Calu3 (cell line): ENCODE measurements at regions not wholly inside any gene's neighbourhood (a gene's known extent, or its start where the extent isn't known, plus 50 kb on each side); places are given as distances from the start of the nearest gene placed in this dataset.

ENCODE experiments used
- BruUV-seq: library from RNA; stranded (reverse); fragments of 400-500 nt; replicated peaks from 2 replicates; lab custom pipeline; 2021; lab: Mats Ljungman, UMichigan
- CTCF ChIA-PET: fragments of 300-600 bp; sonication (Branson Sonifier 250); formaldehyde crosslinking; loops from one replicate; lab custom pipeline; 2022; ENCODE audit warnings: antibody characterized with exemption; lab: Charles Lee
- DNase-seq: peaks from one replicate; pipeline ENCODE4 v3.0.0; 2022
- H3K27ac Mint-ChIP-seq: one replicate; pipeline ENCODE4 v1.8.0; 2022; ENCODE audit warnings: mixed read lengths; ENCODE audit not compliant: unreplicated experiment
- H3K27me3 Mint-ChIP-seq: one replicate; pipeline ENCODE4 v1.8.0; 2022; ENCODE audit warnings: mixed read lengths; ENCODE audit not compliant: unreplicated experiment
- H3K36me3 Mint-ChIP-seq: one replicate; pipeline ENCODE4 v1.8.0; 2022; ENCODE audit warnings: mild to moderate bottlenecking, moderate library complexity, mixed read lengths; ENCODE audit not compliant: insufficient read depth, unreplicated experiment
- H3K4me1 Mint-ChIP-seq: one replicate; pipeline ENCODE4 v1.8.0; 2022; ENCODE audit warnings: mild to moderate bottlenecking, low read depth, mixed read lengths; ENCODE audit not compliant: unreplicated experiment
- H3K4me3 Mint-ChIP-seq: one replicate; pipeline ENCODE4 v1.8.0; 2022; ENCODE audit warnings: mild to moderate bottlenecking, low read depth, moderate library complexity, mixed read lengths; ENCODE audit not compliant: unreplicated experiment
- H3K9me3 Mint-ChIP-seq: one replicate; pipeline ENCODE4 v1.8.0; 2022; ENCODE audit warnings: low read depth, mixed read lengths; ENCODE audit not compliant: unreplicated experiment
- CTCF ChIP-seq: fragments of 200-600 bp; IDR thresholded peaks from one replicate; pipeline ENCODE4 v1.8.0; 2022; ENCODE audit warnings: antibody characterized with exemption; ENCODE audit not compliant: unreplicated experiment
- intact Hi-C: fragments of 100-400 bp; cut with micrococcal nuclease; formaldehyde crosslinking; loops from one replicate; pipeline ENCODE4 v1.10.0; 2022; ENCODE audit not compliant: unreplicated experiment

- H3K27me3 Mint-ChIP-seq: no peaks in the 10 kb centered on the region
- no peaks in the 10 kb centered on the region for H3K36me3 Mint-ChIP-seq
- CTCF ChIA-PET: no interaction called here
- no peak for DNase-seq
- H3K4me3 Mint-ChIP-seq: no peak overlapping the region
- H3K9me3 Mint-ChIP-seq: peaks cover 2% of the 10 kb centered on the region
- no TSS peak for BruUV-seq
- intact Hi-C loops: no loop called here
- H3K27ac Mint-ChIP-seq: no peak overlapping the region
- H3K4me1 Mint-ChIP-seq: no peaks in the 10 kb centered on the region
- TF ChIP-seq CTCF: no peak
Measured at GRCh38 chr2:125108251-125108650, 1083.2 kb downstream of the CNTNAP5 start.

- Mint-ChIP-seq H3K27me3 (no peaks in the 10 kb centered on the region), H3K9me3 (peaks cover 9% of the 10 kb centered on the region), H3K36me3 (no peaks in the 10 kb centered on the region), H3K4me1 (no peaks in the 10 kb centered on the region), H3K27ac (no peak overlapping the region), H3K4me3 (no peak overlapping the region)
- intact Hi-C loops: no loop called here
- TF ChIP-seq CTCF: no peak
- no peak for DNase-seq
- CTCF ChIA-PET: no interaction called here
- no TSS peak for BruUV-seq
Measured at GRCh38 chr2:125125902-125126301, 1100.8 kb downstream of the CNTNAP5 start.

DNA sequence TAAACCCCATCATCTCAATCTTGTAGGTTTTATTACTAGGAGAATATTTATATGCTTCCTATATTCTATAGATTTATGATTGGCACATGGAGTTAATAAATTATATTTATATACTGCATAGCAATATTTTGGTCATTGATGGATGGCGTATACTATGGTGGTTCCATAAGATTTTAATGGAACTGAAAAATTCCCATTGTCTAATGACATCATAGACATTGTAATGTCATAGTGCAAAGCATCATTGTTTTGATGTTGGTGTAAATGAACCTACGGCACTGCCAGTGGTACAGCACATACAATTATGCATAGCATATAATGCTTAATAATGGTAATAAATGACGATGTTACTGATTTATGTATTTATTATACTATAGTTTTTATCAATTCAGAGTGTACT is 1135.9 kb downstream of the CNTNAP5 start:
- CTCF ChIA-PET: no interaction called here
- Mint-ChIP-seq H3K4me3 (no peak overlapping the region), H3K4me1 (no peaks in the 10 kb centered on the region), H3K36me3 (no peaks in the 10 kb centered on the region), H3K27me3 (no peaks in the 10 kb centered on the region), H3K27ac (no peak overlapping the region), H3K9me3 (peaks cover 14% of the 10 kb centered on the region)
- no TSS peak for BruUV-seq
- no peak for DNase-seq
- intact Hi-C loops: no loop called here
- no peak for TF ChIP-seq CTCF

GRCh38 chr2:125167152-125167551 is 1142.1 kb downstream of the CNTNAP5 start:
- Mint-ChIP-seq H3K9me3 (peaks cover 11% of the 10 kb centered on the region), H3K27ac (no peak overlapping the region), H3K4me3 (no peak overlapping the region), H3K4me1 (no peaks in the 10 kb centered on the region), H3K27me3 (no peaks in the 10 kb centered on the region), H3K36me3 (no peaks in the 10 kb centered on the region)
- no peak for TF ChIP-seq CTCF
- DNase-seq: no peak
- no TSS peak for BruUV-seq
- intact Hi-C loops: no loop called here
- CTCF ChIA-PET: no interaction called here

- no peak for DNase-seq
- H3K9me3 Mint-ChIP-seq: peaks cover 7% of the 10 kb centered on the region
- intact Hi-C loops: no loop called here
- H3K4me3 Mint-ChIP-seq: no peak overlapping the region
- no peaks in the 10 kb centered on the region for H3K36me3 Mint-ChIP-seq
- no peaks in the 10 kb centered on the region for H3K4me1 Mint-ChIP-seq
- TF ChIP-seq CTCF: no peak
- CTCF ChIA-PET: no interaction called here
- no peaks in the 10 kb centered on the region for H3K27me3 Mint-ChIP-seq
- no peak overlapping the region for H3K27ac Mint-ChIP-seq
- no TSS peak for BruUV-seq
Measured at GRCh38 chr2:125167820-125168219, 1142.7 kb downstream of the CNTNAP5 start.
